Activated CD8-positive, alpha-beta T cell treated with anti-CD3 and anti-CD28 coated beads, Interleukin-2, amount 10 ng/mL, durations not matched to agents 7 days and 5 days (primary cell): ENCODE measurements at regions not wholly inside any gene's neighbourhood (a gene's known extent, or its start where the extent isn't known, plus 50 kb on each side); places are given as distances from the start of the nearest gene placed in this dataset.

ENCODE experiments used
- ATAC-seq: fragments of 150-1000 bp; cut with Tn5 transposase; one replicate; pipeline ENCODE4 v1.10.0; 2021; ENCODE audit warnings: moderate library complexity
- CTCF ChIA-PET: fragments of 350-600 bp; sonication (Branson Sonifier 250); formaldehyde crosslinking; loops from one replicate; lab custom pipeline; 2021; ENCODE audit warnings: antibody characterized with exemption; lab: Charles Lee
- POLR2A ChIA-PET: fragments of 350-600 bp; sonication (Branson Sonifier 250); formaldehyde crosslinking; loops from one replicate; lab custom pipeline; 2021; ENCODE audit warnings: antibody characterized with exemption; lab: Charles Lee
- DNase-seq: peaks from one replicate; pipeline ENCODE4 v3.0.0-alpha.2; 2020
- H3K27ac Mint-ChIP-seq: one replicate; pipeline ENCODE4 v1.8.0; 2021; ENCODE audit warnings: mild to moderate bottlenecking, mixed read lengths
- H3K27me3 Mint-ChIP-seq: one replicate; pipeline ENCODE4 v1.8.0; 2021; ENCODE audit warnings: low read depth, mixed read lengths
- H3K36me3 Mint-ChIP-seq: one replicate; pipeline ENCODE4 v1.8.0; 2021; ENCODE audit warnings: low read depth, mixed read lengths
- H3K4me1 Mint-ChIP-seq: one replicate; pipeline ENCODE4 v1.8.0; 2021; ENCODE audit warnings: low read depth, mixed read lengths
- H3K4me3 Mint-ChIP-seq: one replicate; pipeline ENCODE4 v1.8.0; 2021; ENCODE audit warnings: mild to moderate bottlenecking, mixed read lengths
- H3K9me3 Mint-ChIP-seq: one replicate; pipeline ENCODE4 v1.8.0; 2022; ENCODE audit warnings: mixed read lengths; ENCODE audit not compliant: insufficient read depth

- Mint-ChIP-seq H3K4me3 (no peak overlapping the region), H3K27me3 (no peaks in the 10 kb centered on the region), H3K4me1 (no peaks in the 10 kb centered on the region), H3K27ac (no peak overlapping the region), H3K36me3 (no peaks in the 10 kb centered on the region), H3K9me3 (no peaks in the 10 kb centered on the region)
- ChIA-PET CTCF (interaction anchor here (1.1 kb wide), 1 partner anchor 85 kb away, joined by 3 read pairs; no protein-coding TSS in a partner anchor), POLR2A (no interaction called here)
- DNase-seq (no peak), ATAC-seq (no peak)
Observed at GRCh38 chr10:78966844-78967488, 101.8 kb upstream of the ZMIZ1 start.

DNA sequence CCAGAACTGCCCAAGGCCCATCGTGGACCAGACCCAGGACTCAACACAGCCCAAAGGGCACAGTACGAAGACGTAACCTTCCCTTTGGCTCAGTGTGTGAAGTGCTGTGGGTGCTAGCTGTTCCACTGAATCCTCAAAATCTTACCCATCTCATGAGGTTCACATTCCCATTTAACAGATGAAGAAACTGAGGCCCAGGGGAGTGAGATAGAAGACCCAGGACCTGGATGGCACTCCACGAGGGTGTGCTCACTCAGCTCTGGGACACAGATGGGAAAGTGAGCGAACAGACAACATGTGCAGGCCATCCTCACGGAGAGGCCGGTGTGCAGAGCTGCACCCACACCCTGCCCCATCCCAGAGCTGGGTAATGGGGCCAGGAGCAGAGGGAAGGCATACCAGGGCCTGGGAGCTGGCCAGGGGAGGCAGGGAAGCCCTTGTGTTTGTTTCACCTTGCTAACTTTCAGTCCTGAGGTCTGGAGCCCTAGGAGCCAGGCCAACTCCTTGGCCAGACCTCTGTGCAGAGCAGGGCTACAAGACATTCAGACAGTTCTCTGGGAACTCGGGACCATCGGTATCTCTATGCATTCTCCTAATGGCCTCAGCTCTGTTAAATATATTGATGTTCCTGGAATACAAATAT is 100.3 kb upstream of the ZMIZ1 start:
- H3K36me3 Mint-ChIP-seq = no peaks in the 10 kb centered on the region
- peaks cover 5% of the 10 kb centered on the region for H3K4me1 Mint-ChIP-seq
- H3K4me3 Mint-ChIP-seq = no peak overlapping the region
- ChIA-PET CTCF (interaction anchor here (0.8 to 1.2 kb wide), 3 partner anchors 14 to 922 kb away, joined by 3 to 4 read pairs (median 3); no protein-coding TSS in a partner anchor), POLR2A (interaction anchor here (1.0 to 1.3 kb wide), 2 partner anchors 13 to 99 kb away, joined by 3 to 4 read pairs; no protein-coding TSS in a partner anchor)
- no peaks in the 10 kb centered on the region for H3K27me3 Mint-ChIP-seq
- DNase-seq (no peak), ATAC-seq (no peak)
- no peak overlapping the region for H3K27ac Mint-ChIP-seq
- no peaks in the 10 kb centered on the region for H3K9me3 Mint-ChIP-seq

DNA sequence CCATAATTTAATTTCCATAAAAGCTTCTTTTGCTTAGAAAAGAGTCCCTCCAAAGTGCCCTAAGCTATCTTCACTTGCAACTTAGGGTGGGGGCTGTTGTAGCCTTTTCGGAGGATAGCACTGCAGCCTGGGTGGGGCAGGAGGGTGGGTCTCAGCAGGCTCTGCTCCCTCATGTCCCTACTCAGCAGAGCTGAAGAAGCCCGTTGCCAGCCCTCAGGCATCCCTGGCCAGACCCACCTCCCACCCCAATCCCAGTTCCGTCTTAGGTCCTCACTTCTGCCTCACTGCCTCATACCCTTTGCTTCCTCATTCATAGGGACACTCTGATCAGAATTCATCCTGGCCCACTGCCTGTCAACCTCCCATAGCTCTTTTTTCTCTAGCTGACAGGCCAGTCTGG is 99.8 kb upstream of the ZMIZ1 start:
- no peaks in the 10 kb centered on the region for H3K27me3 Mint-ChIP-seq
- no peaks in the 10 kb centered on the region for H3K9me3 Mint-ChIP-seq
- ChIA-PET POLR2A (interaction anchor here (1.3 kb wide), 1 partner anchor 13 kb away, joined by 4 read pairs; no protein-coding TSS in a partner anchor), CTCF (interaction anchor here (0.8 to 1.2 kb wide), 3 partner anchors 14 to 922 kb away, joined by 3 to 4 read pairs (median 3); no protein-coding TSS in a partner anchor)
- H3K27ac Mint-ChIP-seq = no peak overlapping the region
- H3K4me1 Mint-ChIP-seq = peaks cover 5% of the 10 kb centered on the region
- no peaks in the 10 kb centered on the region for H3K36me3 Mint-ChIP-seq
- DNase-seq = no peak
- no peak overlapping the region for H3K4me3 Mint-ChIP-seq
- ATAC-seq = no peak

DNA sequence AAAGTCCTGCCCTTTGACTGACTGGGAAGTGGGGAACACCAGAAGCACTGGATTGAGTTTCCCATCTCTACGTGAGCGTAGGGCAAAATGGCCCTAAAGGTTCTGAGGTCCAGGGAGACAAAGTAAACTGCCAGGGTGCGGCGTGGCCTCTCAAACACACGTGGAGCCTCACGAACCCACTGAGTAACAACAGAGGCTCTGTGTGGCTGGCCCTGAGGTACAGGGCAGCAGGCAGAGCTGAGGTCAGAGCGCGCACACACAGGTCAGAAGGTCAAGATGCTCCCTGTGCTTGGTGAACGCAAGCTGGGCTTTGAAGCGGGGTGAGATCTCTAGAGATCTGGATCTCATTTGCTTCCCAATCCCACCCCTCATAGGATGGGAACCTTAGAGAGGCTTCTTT is 99.0 kb upstream of the ZMIZ1 start:
- H3K4me3 Mint-ChIP-seq = no peak overlapping the region
- CTCF ChIA-PET = interaction anchor here (1.2 kb wide), 1 partner anchor 226 kb away, joined by 3 read pairs; no protein-coding TSS in a partner anchor
- H3K4me1 Mint-ChIP-seq = peaks cover 12% of the 10 kb centered on the region

GRCh38 chr10:78970261-78970660 is 98.5 kb upstream of the ZMIZ1 start:
- no peaks in the 10 kb centered on the region for H3K36me3 Mint-ChIP-seq
- H3K27me3 Mint-ChIP-seq = no peaks in the 10 kb centered on the region
- peaks cover 16% of the 10 kb centered on the region for H3K4me1 Mint-ChIP-seq
- no peak for ATAC-seq
- no peaks in the 10 kb centered on the region for H3K9me3 Mint-ChIP-seq
- no peak for DNase-seq
- H3K27ac Mint-ChIP-seq = no peak overlapping the region
- POLR2A ChIA-PET = no interaction called here
- H3K4me3 Mint-ChIP-seq = no peak overlapping the region
- CTCF ChIA-PET = no interaction called here

More for the DNA sequence above, 99.0 kb upstream of the ZMIZ1 start:
- no peaks in the 10 kb centered on the region for H3K27me3 Mint-ChIP-seq
- ATAC-seq (no peak), DNase-seq (no peak)
- H3K27ac Mint-ChIP-seq = no peak overlapping the region
- no peaks in the 10 kb centered on the region for H3K36me3 Mint-ChIP-seq
- POLR2A ChIA-PET = interaction anchor here (1.3 kb wide), 1 partner anchor 12 kb away, joined by 4 read pairs; no protein-coding TSS in a partner anchor
- no peaks in the 10 kb centered on the region for H3K9me3 Mint-ChIP-seq

GRCh38 chr10:78971094-78971682 is 97.6 kb upstream of the ZMIZ1 start:
- DNase-seq (no peak), ATAC-seq (no peak)
- Mint-ChIP-seq H3K27me3 (no peaks in the 10 kb centered on the region), H3K4me3 (no peak overlapping the region), H3K36me3 (no peaks in the 10 kb centered on the region), H3K9me3 (no peaks in the 10 kb centered on the region), H3K4me1 (peaks cover 21% of the 10 kb centered on the region), H3K27ac (no peak overlapping the region)
- POLR2A ChIA-PET = no interaction called here
- CTCF ChIA-PET = interaction anchor here (0.6 kb wide), 1 partner anchor 103 kb away, joined by 3 read pairs; no protein-coding TSS in a partner anchor

DNA sequence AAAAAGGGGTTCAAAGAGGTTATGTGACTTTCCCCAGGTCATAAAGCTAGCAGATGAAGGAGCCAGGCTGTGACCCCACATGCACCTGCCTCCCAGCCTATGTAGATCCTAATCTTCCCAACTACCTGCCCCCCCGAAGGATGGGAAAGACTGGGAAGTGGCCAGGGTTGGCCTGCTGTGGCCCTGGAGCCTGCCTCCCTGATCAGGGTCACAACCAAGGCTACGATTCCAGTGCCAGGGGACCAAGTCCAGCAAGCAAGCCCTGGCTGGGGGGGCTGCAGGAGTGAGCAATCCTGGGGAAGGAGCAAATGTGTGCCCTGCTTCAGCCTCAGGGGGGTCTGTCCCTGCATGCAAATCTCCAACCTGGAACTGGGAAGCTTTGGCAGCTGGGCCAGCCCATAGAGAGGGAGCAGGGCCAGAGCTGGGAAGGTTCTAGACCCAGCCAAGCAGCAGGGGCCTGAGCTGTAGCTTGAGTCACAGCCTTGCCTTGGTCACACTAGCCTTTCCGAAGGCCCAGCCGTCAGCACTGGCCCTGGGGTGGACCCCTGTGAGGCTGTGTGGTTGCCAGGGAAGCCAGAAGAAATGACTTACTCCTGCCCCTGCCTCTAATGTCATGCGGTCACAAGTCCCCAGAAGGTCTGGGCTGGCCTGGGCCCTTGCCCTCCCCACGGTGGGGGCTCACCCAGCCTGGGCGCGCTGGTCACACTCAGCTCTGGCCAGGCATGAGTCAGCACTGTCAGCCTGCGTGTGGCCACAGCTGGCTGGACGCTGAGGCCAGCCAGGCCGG is 96.4 kb upstream of the ZMIZ1 start:
- ATAC-seq (no peak), DNase-seq (no peak)
- ChIA-PET CTCF (no interaction called here), POLR2A (no interaction called here)
- H3K4me1 Mint-ChIP-seq = peaks cover 24% of the 10 kb centered on the region
- H3K9me3 Mint-ChIP-seq = no peaks in the 10 kb centered on the region
- H3K4me3 Mint-ChIP-seq = no peak overlapping the region
- no peaks in the 10 kb centered on the region for H3K36me3 Mint-ChIP-seq
- no peak overlapping the region for H3K27ac Mint-ChIP-seq
- H3K27me3 Mint-ChIP-seq = no peaks in the 10 kb centered on the region

DNA sequence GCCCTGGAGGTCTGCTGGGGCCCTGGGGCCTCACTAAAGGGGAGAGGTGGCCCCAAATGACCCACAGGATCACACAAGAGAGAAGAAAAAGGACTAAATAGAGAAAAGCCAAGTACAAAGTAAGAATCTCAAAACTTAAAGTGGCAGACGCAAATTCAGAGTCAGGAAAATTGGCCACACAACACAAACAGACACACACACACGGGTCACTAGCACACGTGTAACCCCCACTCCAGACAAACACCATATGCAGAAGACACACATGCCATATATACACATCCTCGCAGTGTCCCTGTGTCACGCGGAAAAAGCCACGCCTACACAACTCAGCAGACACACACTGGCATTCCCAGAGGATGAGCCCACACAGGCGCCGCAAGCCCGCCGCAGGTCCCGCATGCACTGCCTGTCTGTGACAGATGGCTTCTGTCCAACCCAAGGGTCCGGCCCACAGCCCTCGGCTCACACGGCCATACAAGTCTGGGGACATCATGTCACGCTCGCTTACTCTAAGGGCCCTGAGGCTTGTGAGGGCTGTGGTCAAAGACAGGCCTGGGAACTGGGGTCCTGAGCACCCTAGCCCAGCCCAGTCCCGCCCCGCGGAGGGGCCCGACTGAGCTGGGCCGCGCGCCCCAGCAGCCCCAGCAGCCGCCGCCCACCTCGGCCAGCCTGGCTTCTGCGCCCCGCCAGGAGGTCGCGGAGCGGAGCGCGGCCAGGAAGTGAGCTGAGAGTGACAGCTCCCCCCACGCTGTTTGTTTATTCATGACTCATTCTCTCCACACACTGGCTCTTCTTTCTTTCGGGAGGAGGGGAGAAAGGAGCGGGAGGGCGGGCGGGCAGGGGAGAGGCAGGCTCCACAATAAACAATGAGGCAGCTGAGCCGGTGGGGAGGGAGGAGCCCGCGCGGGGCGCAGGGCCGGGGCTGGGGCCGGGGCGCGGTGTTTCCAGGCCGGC is 95.5 kb upstream of the ZMIZ1 start:
- ATAC-seq (peak; percentile 82), DNase-seq (peak; percentile 83)
- Mint-ChIP-seq H3K27ac (peak overlapping the region; percentile 58), H3K27me3 (no peaks in the 10 kb centered on the region), H3K4me3 (peak overlapping the region; percentile 66), H3K36me3 (no peaks in the 10 kb centered on the region), H3K9me3 (no peaks in the 10 kb centered on the region), H3K4me1 (peaks cover 24% of the 10 kb centered on the region)
- ChIA-PET CTCF (interaction anchor here (2.1 to 2.6 kb wide), 3 partner anchors 11 to 96 kb away, joined by 7 to 22 read pairs (median 20); no protein-coding TSS in a partner anchor), POLR2A (interaction anchor here (0.6 to 1.0 kb wide), 2 partner anchors 15 to 95 kb away, joined by 3 read pairs; partner anchors contain the start of gene ZMIZ1)

GRCh38 chr10:78973901-78974616 is 94.7 kb upstream of the ZMIZ1 start:
- Mint-ChIP-seq H3K27me3 (no peaks in the 10 kb centered on the region), H3K4me3 (peak overlapping the region; percentile 81), H3K4me1 (peaks cover 24% of the 10 kb centered on the region), H3K27ac (peak overlapping the region; percentile 91), H3K9me3 (no peaks in the 10 kb centered on the region), H3K36me3 (no peaks in the 10 kb centered on the region)
- ChIA-PET CTCF (interaction anchor here (1.2 to 2.6 kb wide), 10 partner anchors 10 to 95 kb away, joined by 3 to 22 read pairs (median 8); no protein-coding TSS in a partner anchor), POLR2A (interaction anchor here (0.6 to 1.5 kb wide), 5 partner anchors 14 to 191 kb away, joined by 3 read pairs; partner anchors contain the start of gene ZMIZ1)
- DNase-seq (peak; percentile 58), ATAC-seq (peak; percentile 75)
